HG03103 (cell line): ENCODE measurements at regions not wholly inside any gene's neighbourhood (a gene's known extent, or its start where the extent isn't known, plus 50 kb on each side); places are given as distances from the start of the nearest gene placed in this dataset.

ENCODE experiments used
- ATAC-seq: cut with Tn5 transposase; IDR thresholded peaks from one replicate; pipeline ENCODE4 v1.9.1; 2021; ENCODE audit warnings: low read depth; ENCODE audit not compliant: unreplicated experiment

GRCh38 chr4:30783751-30784150, 63.6 kb downstream of the PCDH7 start:
- no peak for ATAC-seq

- no peak for ATAC-seq
Observed at GRCh38 chr4:30789219-30789671, 69.1 kb downstream of the PCDH7 start.

GRCh38 chr4:30790123-30790522, 70.0 kb downstream of the PCDH7 start:
- ATAC-seq = no peak

GRCh38 chr4:30790998-30791397, 70.8 kb downstream of the PCDH7 start:
- no peak for ATAC-seq

- no peak for ATAC-seq
Observed at GRCh38 chr4:30792601-30793000, 72.4 kb downstream of the PCDH7 start.

- no peak for ATAC-seq
Observed at GRCh38 chr4:30801876-30802275, 81.7 kb downstream of the PCDH7 start.

- ATAC-seq = no peak
Observed at GRCh38 chr4:30802622-30803323, 82.6 kb downstream of the PCDH7 start.

GRCh38 chr4:30808276-30808675, 88.1 kb downstream of the PCDH7 start:
- no peak for ATAC-seq

GRCh38 chr4:30811296-30811695, 91.1 kb downstream of the PCDH7 start:
- ATAC-seq = no peak

- ATAC-seq = no peak
Observed at GRCh38 chr4:30815685-30816084, 95.5 kb downstream of the PCDH7 start.

GRCh38 chr4:30817447-30817846, 97.3 kb downstream of the PCDH7 start:
- ATAC-seq = no peak

- no peak for ATAC-seq
Observed at GRCh38 chr4:30818541-30818940, 98.4 kb downstream of the PCDH7 start.

- ATAC-seq = no peak
Observed at GRCh38 chr4:30821275-30821674, 101.1 kb downstream of the PCDH7 start.

GRCh38 chr4:30821859-30822612, 101.9 kb downstream of the PCDH7 start:
- no peak for ATAC-seq

GRCh38 chr4:30822911-30823551, 102.9 kb downstream of the PCDH7 start:
- no peak for ATAC-seq

- no peak for ATAC-seq
Observed at GRCh38 chr4:30825008-30825770, 105.0 kb downstream of the PCDH7 start.

- ATAC-seq = no peak
Observed at GRCh38 chr4:30828264-30828926, 108.2 kb downstream of the PCDH7 start.

GRCh38 chr4:30832639-30833038, 112.5 kb downstream of the PCDH7 start:
- no peak for ATAC-seq

- no peak for ATAC-seq
Observed at GRCh38 chr4:30833206-30833605, 113.0 kb downstream of the PCDH7 start.

- ATAC-seq = no peak
Observed at GRCh38 chr4:30835044-30835443, 114.9 kb downstream of the PCDH7 start.
